HG02885 (cell line): ENCODE measurements at regions not wholly inside any gene's neighbourhood (a gene's known extent, or its start where the extent isn't known, plus 50 kb on each side); places are given as distances from the start of the nearest gene placed in this dataset.

ENCODE experiments used
- ATAC-seq: cut with Tn5 transposase; IDR thresholded peaks from one replicate; pipeline ENCODE4 v1.9.1; 2021; ENCODE audit warnings: mild to moderate bottlenecking; ENCODE audit not compliant: unreplicated experiment, poor library complexity

GRCh38 chr2:60025496-60025895, 528.0 kb downstream of the BCL11A start:
- ATAC-seq: no peak

GRCh38 chr2:60023256-60023985, 530.0 kb downstream of the BCL11A start:
- no peak for ATAC-seq

- no peak for ATAC-seq
These were observed 545.8 kb downstream of the BCL11A start for GRCh38 chr2:60007671-60008070.

GRCh38 chr2:60003076-60003475, 550.4 kb downstream of the BCL11A start:
- no peak for ATAC-seq

- no peak for ATAC-seq
These were observed 551.1 kb downstream of the BCL11A start for GRCh38 chr2:60002183-60002867.

GRCh38 chr2:60000686-60001085, 552.8 kb downstream of the BCL11A start:
- ATAC-seq: no peak

- no peak for ATAC-seq
These were observed 555.1 kb downstream of the BCL11A start for GRCh38 chr2:59998324-59998723.

- no peak for ATAC-seq
These were observed 556.1 kb downstream of the BCL11A start for GRCh38 chr2:59997371-59997770.

GRCh38 chr2:59996855-59997254, 556.6 kb downstream of the BCL11A start:
- no peak for ATAC-seq

- ATAC-seq: no peak
These were observed 559.7 kb downstream of the BCL11A start for GRCh38 chr2:59993726-59994125.

- ATAC-seq: no peak
These were observed 565.1 kb downstream of the BCL11A start for GRCh38 chr2:59988341-59988740.

- ATAC-seq: no peak
These were observed 566.9 kb downstream of the BCL11A start for GRCh38 chr2:59986511-59986910.

- ATAC-seq: no peak
These were observed 567.5 kb downstream of the BCL11A start for GRCh38 chr2:59985923-59986322.

GRCh38 chr2:59974051-59974766, 579.2 kb downstream of the BCL11A start:
- no peak for ATAC-seq

GRCh38 chr2:59969161-59969560, 584.3 kb downstream of the BCL11A start:
- no peak for ATAC-seq

- no peak for ATAC-seq
These were observed 585.0 kb downstream of the BCL11A start for GRCh38 chr2:59968441-59968840.

- no peak for ATAC-seq
These were observed 585.8 kb downstream of the BCL11A start for GRCh38 chr2:59967691-59968090.

GRCh38 chr2:59963157-59963556, 590.3 kb downstream of the BCL11A start:
- no peak for ATAC-seq

GRCh38 chr2:59961746-59962145, 591.7 kb downstream of the BCL11A start:
- ATAC-seq: no peak

- ATAC-seq: no peak
These were observed 593.5 kb downstream of the BCL11A start for GRCh38 chr2:59959944-59960343.

- ATAC-seq: no peak
These were observed 596.0 kb downstream of the BCL11A start for GRCh38 chr2:59957504-59957903.
